ENCODE measurements at regions not wholly inside any gene's neighbourhood (a gene's known extent, or its start where the extent isn't known, plus 50 kb on each side); places are given as distances from the start of the nearest gene placed in this dataset.

GRCh38 chr2:144670080-144670479 is 150.2 kb upstream of the ZEB2 start:
- TF ChIP-seq GLIS1 (tag by site-specific recombination; IDR thresholded peaks at IDR 0.05) (peak; percentile 49), ZFP41 (tag by site-specific recombination; IDR thresholded peaks at IDR 0.05; ENCODE audit: borderline replicate concordance) (no peak)
- ChIA-PET POLR2A (no interaction called here), CTCF (no interaction called here)
- Histone ChIP-seq H3K36me3 (ENCODE audit: control insufficient read depth in 2 of 2, insufficient read depth in 1 of 2, low read length in 2 of 2) (no peaks in the 10 kb centered on the region), H3K4me3 (ENCODE audit: low read depth, low read length) (no peak overlapping the region), H3K27ac (ENCODE audit: extremely low read depth, low read depth, low read length) (no peak overlapping the region), H3K9me3 (ENCODE audit: control insufficient read depth, insufficient read depth, low read depth, low read length) (no peaks in the 10 kb centered on the region), H3K4me1 (ENCODE audit: control insufficient read depth, insufficient read depth, low read length) (no peaks in the 10 kb centered on the region)

- Histone ChIP-seq H3K27ac (ENCODE audit: extremely low read depth, low read depth, low read length) (no peak overlapping the region), H3K36me3 (ENCODE audit: control insufficient read depth in 2 of 2, insufficient read depth in 1 of 2, low read length in 2 of 2) (no peaks in the 10 kb centered on the region), H3K4me1 (ENCODE audit: control insufficient read depth, insufficient read depth, low read length) (no peaks in the 10 kb centered on the region), H3K4me3 (ENCODE audit: low read depth, low read length) (no peak overlapping the region), H3K9me3 (ENCODE audit: control insufficient read depth, insufficient read depth, low read depth, low read length) (no peaks in the 10 kb centered on the region)
- ChIA-PET POLR2A (no interaction called here), CTCF (interaction anchor here (1.0 kb wide), 1 partner anchor 9 kb away, joined by 3 read pairs; no protein-coding TSS in a partner anchor)
- TF ChIP-seq PRDM10 (tag by site-specific recombination; IDR thresholded peaks at IDR 0.05) (peak; percentile 80), ZFHX2 (tag by site-specific recombination; conservative IDR thresholded peaks at IDR 0.05) (no peak)
Measured at GRCh38 chr2:144669196-144669987, 149.5 kb upstream of the ZEB2 start.

- Histone ChIP-seq H3K9me3 (ENCODE audit: control insufficient read depth, insufficient read depth, low read depth, low read length) (no peaks in the 10 kb centered on the region), H3K4me1 (ENCODE audit: control insufficient read depth, insufficient read depth, low read length) (no peaks in the 10 kb centered on the region), H3K4me3 (ENCODE audit: low read depth, low read length) (no peak overlapping the region), H3K36me3 (ENCODE audit: control insufficient read depth in 2 of 2, insufficient read depth in 1 of 2, low read length in 2 of 2) (no peaks in the 10 kb centered on the region), H3K27ac (ENCODE audit: extremely low read depth, low read depth, low read length) (no peak overlapping the region)
- TF ChIP-seq KLF8 (tag by site-specific recombination; IDR thresholded peaks at IDR 0.05) = no peak
- TF ChIP-seq ZNF660 (tag by site-specific recombination; IDR thresholded peaks at IDR 0.05) = no peak
- no peak for TF ChIP-seq ZNF561 (tag by site-specific recombination; IDR thresholded peaks at IDR 0.05; ENCODE audit: borderline replicate concordance)
- no peak for TF ChIP-seq CTCF (tag by site-specific recombination; IDR thresholded peaks at IDR 0.05)
- no peak for TF ChIP-seq ZNF174 (tag by site-specific recombination; IDR thresholded peaks at IDR 0.05)
- TF ChIP-seq HIC1 (tag by site-specific recombination; IDR thresholded peaks at IDR 0.05) = no peak
- TF ChIP-seq MEIS1 (CRISPR knock-in tag; IDR thresholded peaks at IDR 0.05; ENCODE audit: borderline replicate concordance) = no peak
- no peak for TF ChIP-seq ZFHX2 (tag by site-specific recombination; conservative IDR thresholded peaks at IDR 0.05)
- TF ChIP-seq ZNF645 (tag by site-specific recombination; IDR thresholded peaks at IDR 0.05) = no peak
- CTCF ChIA-PET = interaction anchor here (1.0 kb wide), 1 partner anchor 10 kb away, joined by 3 read pairs; no protein-coding TSS in a partner anchor
- POLR2A ChIA-PET = interaction anchor here (0.6 kb wide), 1 partner anchor 237 kb away, joined by 5 read pairs; no protein-coding TSS in a partner anchor
Measured at GRCh38 chr2:144668493-144669110, 148.7 kb upstream of the ZEB2 start.

Measured in HEK293 (cell line).